Stimulated activated CD8-positive, alpha-beta memory T cell treated with anti-CD3 and anti-CD28 coated beads, Interleukin-15, amount 100 ng/mL, for 1 hour (primary cell): ENCODE measurements at regions not wholly inside any gene's neighbourhood (a gene's known extent, or its start where the extent isn't known, plus 50 kb on each side); places are given as distances from the start of the nearest gene placed in this dataset.
"Not testable (repeated sequence)": the region's sequence is repeated elsewhere in the genome, so short reads cannot be mapped to it uniquely, and the experiment has no call there.

Experiments used
- DNase-seq: peaks from one replicate; pipeline ENCODE4 v3.0.0-alpha.2; 2020; ENCODE audit warnings: low read depth

DNA sequence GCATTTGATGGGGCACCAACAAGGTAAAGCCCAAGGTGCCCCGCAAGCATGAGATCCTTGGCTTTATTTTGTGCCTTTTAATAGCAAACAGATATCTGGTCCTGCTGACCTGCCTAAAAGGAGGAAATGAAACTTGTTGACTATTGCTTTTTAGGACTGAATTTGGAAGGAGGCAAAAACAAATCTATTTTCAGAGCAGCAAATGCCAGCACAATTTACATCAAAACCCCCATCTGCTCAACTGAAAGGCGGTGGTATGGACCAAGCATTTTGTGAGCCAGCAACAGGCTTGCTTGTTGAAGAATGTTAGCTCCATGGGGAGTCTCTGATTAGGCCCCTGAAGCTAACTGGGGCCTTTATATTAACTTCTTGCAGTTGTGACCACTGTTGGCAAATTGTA, 192.6 kb upstream of the E2F8 start:
- DNase-seq = no peak

DNA sequence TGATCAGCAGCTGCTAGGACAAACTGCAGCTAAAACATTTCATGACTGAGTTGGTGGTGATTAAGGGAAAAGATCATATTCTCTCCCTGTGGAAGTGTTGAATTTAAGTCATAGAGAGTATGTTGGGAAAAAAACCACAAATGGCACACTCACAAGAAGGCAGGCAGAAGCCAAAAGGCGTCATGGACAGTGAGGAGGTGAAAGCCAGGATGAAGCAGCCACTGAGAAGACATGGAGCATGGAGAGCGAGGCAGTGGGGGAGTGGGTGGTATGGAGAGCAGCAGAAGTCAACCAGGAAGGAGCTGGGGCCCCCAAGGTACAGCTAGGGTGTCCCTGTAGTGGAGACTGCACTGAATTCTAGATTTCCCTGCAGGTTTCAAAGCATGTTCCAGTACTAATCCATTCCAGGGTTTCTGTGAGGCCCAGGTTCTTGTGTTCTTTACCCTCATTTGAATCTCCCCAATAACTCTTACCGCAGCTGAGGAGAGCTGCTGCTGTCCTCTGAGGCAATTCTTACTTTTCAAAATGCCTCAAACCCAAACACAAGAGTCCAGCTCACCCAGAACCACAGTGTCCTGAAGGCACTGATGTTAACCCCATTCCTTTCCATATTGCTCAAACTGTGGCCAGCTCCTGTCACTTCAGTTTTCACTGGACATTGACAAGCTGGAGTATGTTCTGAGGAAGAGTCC, 191.8 kb upstream of the E2F8 start:
- no peak for DNase-seq

DNA sequence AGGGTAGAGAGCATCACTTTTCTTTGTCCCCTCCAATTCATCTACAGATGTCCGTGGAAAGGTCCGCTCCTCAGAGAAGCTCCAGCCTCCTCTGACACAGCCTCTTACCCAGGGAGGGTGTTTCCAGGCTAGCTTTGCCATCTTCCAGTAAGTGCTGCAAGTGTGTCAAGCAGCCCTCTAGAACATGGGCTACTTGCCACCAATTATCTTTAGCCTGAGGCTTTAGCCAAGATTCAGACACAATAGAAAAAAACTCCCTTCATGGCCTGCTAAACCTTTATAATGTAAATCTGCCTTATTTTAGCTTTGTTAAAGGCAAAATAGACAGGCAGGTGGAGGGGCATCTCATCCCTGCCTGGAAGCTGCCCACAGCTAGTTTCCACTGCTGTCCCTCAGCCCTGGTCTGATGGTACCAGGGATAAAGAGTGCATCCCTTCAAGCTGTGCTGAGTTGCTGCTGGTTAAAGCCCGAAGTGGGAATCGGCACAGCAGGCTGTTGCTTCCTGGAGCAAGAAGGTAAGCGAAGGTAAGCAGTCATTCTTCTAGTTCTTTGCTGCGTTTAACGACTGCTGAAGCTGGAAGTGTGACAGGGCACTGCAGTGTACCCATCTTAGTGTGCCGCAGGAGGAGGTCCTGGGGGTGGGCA, 190.1 kb upstream of the E2F8 start:
- no peak for DNase-seq

DNA sequence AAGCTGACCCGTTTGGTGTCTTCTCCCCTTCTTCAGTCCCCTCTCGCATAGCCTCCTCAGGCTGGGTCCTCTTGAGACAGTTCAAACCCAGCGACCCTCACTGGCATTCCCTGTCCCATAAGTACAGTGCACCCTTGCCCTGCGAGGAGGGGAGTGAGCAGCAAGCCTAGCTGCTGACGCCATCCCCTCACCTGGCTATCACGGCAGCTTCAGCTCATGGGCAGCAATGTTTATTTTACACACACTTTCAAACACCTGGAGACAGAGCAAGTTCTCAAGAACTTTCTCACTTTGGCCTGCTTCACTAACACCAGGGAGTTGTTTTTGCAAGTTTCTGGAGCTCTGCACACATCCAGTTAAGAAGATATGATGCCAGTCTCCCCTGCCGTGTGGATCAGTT, 189.6 kb upstream of the E2F8 start:
- DNase-seq = no peak

DNA sequence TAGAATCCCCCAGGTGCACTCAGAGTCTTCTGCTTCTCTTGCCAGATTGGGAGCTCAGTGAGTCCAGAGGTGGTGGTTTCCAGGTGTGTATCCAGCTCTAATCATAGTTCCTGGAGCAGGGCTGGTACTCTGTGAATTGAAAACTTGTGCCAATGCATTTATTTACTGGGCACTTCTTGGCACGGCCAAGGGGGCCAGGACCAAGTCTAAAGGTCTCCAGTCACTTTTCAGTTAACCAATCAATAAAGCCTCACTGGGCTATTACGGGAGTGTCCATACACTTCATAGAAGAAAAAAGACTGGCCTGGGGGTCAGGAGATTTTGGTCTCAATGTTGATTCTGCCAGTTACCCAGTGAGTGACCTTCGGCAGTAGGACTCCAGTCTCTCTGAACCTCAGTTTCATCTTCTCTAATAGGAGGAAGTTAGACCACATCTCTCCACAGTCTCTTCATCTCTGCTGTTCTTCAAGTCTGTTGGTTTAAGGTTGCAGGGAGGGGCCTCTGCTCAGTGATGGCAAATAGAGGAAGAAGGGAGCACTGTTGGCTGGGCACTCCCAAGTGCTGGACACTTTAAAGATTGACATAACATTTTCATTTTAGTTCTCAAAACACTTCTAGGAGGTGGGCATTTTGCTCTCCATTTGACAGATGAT, 188.5 kb upstream of the E2F8 start:
- DNase-seq = no peak

DNA sequence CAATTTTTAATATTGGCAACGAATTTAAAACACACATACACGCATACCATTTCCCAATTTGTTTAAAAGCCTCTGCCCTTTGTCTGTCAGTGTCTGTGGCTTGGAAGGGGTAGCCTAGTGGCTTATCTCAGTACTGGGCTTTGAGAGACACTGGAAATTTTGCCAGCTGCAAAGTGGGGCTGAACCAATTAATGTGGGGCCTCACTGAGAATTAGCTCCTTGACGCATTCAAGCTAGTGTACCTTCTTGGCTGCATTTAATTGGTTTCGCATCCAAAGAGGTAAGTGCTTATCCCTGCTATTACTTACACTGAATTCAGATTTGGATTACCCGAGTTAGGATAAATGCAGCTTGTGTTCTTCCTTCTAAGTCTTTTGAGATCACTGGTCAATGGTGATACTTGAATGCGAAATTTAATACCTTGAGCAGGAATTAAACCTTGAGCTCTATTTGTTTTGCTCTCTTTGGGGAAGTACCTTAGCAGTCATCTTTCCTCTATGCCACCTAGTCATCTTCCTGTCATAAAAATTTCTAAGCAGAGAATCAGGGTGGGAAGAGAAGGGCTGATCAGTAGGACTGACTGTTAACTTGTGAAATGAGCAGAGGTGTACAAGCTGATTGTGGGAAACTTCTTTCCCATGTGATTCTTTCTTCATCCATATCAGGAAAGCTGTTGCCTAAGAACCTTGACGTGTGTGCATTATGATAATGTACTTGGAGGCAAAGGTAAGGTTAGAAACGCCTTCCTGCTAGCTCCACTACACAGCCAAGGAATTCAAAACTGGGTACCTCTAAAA, 187.7 kb upstream of the E2F8 start:
- no peak for DNase-seq

DNA sequence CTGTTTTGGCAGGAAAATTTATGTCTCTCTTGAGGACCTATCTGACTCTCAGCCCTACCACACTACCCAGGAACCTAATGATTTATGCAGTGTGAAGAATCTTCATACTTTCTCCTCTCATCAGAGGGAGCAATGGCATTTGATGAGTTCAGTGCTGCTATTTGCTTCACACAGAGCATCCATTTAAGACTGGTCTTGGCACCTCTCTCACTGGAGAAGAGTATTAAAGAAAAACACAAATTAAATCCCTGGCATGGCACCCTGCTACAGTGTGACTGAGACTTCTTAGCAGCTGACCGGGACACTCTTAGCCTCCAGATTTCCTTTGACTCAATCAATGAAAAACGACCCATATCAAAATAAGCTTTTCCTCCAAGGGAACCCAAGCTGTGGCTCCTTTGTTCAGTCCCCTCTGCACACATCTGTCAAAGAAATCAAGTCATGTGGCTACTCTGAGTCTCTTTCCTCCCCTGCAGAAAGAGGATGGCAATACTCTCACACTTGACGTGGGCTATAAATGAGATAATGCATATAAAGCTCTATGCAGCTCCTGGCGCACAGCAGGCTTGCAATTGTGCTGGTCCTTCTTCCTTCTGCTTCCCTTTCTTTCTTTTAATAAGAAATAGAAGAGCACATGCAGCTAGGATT, 186.1 kb upstream of the E2F8 start:
- DNase-seq = no peak

DNA sequence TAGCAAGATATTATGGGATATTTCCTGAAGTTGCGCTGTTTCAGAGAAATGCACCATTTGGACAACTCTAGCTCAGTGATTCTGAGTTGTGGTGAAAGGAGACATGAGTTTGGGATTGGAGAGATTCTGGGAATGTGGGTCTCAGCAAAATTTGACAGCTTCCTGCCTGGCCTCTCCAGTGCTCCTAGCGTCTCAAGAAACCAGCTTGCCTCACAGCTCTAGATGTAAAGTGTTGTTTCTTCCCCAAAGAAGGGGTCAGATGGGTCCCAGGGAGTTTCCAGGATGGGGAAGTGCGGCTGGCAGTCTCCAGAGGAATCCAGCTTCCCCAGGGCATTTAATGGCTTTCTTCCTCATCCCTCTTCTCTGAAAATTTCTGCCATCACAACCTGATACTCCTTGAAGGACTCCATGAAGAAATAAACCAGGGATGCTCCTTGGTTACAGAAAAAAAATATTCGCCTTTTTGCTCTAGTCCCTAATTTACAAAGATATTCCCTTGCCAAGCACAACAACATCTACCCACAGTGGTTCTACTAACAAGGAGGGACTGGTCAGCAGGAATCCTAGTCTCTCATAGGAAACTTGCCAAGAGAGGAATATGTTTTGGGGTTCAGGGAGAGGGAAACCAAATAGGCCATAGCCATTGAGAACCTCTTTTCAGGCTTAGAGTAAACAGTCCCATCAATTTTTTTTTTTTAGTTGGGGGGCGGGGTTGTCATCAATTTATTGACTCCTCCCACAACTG, 185.4 kb upstream of the E2F8 start:
- no peak for DNase-seq

DNA sequence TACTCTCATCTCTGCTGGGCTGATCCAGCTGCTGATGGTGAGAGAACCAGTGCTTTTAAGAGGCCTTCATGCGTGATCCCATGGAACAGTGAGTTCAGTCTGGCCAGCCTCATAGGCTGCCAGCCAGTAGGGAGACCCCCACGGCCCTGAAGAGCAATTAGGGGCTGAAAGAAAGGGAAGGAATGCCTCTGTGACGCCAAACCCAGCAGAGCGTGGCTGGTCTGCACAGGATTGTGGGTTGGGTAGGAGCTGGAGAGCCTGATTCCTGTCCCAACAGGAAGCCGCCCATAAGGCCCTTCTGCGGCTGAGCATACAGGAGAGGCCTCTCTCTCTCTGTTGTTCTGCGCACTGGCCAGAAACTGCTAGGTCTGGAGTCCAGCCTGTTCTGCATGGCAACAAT, 181.5 kb upstream of the E2F8 start:
- no peak for DNase-seq

DNA sequence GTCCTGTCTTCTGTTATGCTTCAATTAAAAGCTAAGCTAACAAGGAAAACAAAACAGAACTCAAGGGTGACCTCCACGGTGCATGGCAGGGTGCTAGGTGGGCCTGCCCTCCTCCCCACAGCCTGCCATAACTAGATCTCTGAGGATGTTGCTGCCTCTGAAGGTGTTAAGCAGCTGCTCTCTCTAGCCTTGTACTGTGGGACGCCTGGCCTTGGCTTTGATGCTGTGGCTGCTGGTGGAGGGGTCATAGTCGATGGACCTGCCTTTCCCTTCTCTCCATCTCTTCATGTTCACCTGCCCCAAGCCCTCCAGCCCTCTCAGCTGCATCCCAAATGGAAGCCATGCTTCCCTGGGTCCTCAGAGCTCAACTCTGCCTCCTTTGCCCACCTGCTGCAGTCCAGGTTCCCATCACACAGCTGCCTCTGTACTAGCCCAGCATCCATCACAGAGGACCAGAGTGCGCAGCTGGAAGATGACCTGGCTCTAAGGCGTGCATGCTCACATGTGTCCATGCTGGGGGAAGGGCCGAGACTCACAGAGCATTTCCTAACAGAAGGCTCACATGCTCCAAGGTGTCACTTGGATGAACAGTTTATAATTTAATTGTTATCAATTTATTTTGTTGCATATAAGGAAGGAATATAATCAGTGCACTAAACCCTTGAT, 180.3 kb upstream of the E2F8 start:
- DNase-seq = no peak

DNA sequence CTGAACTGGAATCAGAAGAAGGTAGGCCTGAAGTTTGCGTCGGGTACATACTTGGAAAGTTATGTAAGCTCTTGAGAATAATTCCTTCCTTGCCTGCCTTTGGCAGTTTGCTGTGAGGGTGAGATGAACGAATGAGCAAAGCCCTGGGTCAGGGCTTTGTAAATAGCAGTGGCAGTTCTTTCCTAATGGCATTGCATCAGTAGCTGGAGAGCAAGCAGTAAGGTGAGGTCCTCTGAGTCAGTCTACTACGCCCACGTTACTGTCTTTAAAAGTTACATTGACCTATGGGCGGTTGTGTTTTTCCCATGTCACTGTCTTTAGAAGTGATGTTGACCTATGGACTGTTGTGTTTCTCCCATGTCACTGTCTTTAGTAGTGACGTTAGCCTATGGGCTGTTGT, 179.1 kb upstream of the E2F8 start:
- DNase-seq = no peak

DNA sequence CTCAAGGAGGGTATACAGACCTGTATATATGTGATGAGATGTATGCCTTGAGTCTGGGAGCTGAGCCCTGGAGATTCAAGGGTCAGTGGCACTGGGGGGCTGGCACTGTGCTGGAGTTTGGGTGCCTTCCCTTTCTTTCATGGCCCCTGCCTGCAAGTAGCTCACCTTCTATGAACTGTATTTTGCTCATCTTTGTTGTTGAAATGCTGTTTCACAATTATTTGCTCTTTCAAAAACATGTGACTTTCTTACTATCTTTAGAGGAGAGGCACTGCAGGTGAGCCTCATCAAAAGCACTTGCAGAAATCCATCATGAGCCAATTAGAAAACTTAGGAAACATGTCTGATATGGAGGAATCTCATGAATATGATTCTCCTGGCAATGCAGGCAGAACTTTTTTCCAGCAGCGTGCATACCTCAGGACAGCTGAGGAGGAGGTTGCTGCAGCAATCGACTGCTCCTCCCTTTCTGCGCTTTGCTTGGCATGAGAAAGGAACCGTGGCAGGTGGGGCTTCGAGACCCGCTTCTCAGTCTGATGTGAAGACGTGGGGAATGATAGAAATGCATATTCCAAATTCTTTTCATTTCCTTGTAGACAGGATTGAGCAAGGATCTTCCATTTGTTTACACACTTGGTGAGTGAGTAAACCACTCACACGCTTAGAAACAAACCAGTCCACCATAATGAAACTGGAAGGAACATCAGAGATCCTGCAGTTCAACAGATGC, 178.4 kb upstream of the E2F8 start:
- DNase-seq = no peak

DNA sequence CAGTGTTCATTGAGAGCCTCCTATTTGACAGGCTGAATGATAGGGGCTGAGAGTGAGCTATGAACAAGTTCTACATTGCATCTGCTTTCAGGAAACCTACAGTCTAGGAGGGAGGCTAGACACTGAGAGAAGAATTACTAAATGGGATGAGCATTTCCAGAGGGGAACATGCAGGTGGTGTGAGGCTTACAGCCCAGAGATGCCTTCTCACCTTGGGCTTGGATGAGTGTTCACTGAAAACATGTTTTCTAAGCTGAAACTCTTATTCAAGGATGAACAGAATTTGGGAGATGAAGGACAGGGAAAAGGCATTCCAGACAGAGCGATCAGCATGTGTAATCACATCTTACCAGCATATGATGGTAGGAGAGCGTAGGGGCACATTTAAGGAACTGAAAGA, 177.5 kb upstream of the E2F8 start:
- DNase-seq = no peak

DNA sequence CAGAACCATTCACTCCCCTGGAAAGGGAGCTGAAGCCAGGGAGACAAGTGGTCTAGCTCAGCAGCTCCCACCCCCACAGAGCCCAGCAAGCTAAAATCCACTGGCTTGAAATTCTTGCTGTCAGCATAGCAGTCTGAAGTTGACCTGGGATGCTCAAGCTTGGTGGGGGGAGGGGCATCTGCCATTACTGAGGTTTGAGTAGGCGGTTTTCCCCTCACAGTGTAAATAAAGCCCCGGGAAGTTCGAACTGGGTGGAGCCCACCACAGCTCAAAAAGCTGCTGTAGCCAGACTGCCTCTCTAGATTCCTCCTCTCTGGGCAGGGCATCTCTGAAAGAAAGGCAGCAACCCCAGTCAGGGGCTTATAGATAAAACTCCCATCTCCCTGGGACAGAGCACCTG, 171.3 kb upstream of the E2F8 start:
- not testable (repeated sequence) for DNase-seq

DNA sequence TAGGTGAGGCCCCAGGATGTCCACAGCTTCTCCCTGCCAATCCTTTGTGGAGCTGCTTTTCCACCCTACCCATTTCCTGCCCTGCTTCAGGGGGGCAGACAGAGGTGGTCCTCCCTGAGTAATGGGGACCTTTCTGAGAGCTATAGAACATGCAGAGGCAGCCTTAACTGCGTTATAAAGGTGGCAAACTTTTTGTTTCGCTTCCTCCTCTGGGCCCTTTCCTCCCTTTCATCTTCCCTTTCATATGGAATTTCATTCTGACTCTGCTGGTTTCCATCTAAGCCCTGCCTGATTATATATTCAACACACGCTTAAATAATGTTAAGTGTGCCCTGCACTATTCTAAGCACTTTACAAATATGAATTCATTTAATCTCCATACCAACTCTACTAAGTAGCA, 169.3 kb upstream of the E2F8 start:
- no peak for DNase-seq

DNA sequence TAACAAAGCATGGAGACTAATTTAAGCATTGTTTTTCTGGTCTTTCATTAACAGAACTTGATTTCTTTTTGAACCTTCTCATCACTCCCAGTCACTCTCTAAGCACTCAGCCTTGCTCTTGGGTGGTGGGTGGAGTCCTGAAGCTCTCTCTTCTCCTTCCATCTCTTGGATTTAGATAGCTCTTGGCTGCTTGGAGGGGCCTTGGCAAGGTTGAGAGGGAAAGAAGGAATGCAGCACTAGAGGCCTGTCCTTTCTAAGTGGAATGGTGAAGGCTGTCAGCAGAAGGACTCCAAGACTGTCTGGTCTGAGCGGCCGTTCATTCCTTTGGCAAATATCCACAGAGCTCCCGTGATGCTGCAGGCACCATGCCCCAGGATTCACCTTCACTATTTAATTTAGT, 168.6 kb upstream of the E2F8 start:
- DNase-seq = no peak

DNA sequence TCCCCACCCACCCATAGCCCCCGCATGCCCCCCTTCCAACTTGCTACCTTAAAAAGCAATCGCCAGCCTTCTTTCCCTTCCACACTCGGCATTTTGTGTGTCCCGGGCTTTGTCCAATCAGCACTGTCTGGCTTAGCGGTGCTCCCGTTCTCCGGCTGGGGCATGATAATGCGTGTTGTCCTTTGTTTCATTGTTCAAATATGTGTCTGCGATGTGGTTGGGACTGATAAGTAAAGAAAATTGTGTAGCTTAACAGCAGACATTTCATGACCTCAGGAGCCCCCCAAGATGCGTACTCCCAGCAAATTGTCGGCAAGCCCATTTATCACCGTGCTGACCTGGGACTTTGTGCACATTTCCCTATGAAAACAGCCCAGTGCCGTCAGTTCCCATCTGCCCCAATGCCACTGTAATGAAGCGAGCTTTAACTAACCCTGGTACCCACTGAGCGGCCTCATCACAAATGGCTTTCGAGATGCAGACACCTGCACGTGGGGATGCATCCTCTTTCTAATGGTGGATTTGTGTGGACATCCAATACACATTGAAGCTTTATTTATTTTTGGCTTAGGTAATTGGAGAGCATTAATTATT, 167.0 kb upstream of the E2F8 start:
- no peak for DNase-seq

DNA sequence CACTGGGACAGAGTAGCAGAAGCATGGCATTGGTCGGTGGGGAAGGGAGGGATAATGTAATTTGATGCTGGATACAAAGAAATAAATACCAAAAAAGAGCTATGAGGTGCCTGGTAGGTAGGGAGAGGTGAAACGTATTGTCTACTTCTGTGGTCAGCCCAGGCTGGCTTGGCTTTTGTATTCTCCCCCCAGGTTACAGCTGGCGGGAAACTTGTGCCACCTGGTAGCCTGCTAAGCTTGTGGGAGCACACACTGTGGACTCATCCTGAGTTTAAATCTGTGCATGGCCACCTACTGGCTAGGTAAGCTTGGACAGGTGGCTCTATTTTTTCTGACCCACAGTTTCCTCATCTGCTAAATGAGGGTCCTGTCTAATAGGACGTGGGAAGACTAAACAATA, 165.2 kb upstream of the E2F8 start:
- no peak for DNase-seq

DNA sequence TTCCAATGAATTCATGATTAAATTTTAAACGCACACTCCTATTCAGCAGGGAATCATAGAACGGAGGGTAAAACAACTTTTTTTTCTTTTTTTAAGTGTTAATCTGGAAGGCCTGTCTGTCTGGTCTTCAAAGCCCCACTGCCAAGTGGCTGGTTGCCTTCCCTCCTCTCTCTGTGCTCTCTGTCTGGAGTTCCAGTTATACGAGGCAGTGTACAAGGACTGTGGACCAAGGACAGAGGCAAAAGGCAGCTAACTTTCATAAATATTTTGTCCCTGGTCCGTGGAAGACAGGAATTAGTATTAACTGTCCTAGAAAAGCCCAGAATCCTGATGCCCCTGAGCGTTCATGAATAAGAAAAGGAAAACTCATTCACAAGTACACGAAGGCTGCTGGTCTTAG, 164.0 kb upstream of the E2F8 start:
- no peak for DNase-seq
